ENCODE measurements at regions not wholly inside any gene's neighbourhood (a gene's known extent, or its start where the extent isn't known, plus 50 kb on each side); places are given as distances from the start of the nearest gene placed in this dataset.

GRCh38 chr3:59401924-59402323, 352.1 kb upstream of the CFAP20DC start:
- Histone ChIP-seq H3K9ac (ENCODE audit: low read length) (no peak overlapping the region), H3F3A (ENCODE audit: insufficient read depth, low read length) (peaks cover 6% of the 10 kb centered on the region), H3K4me2 (ENCODE audit: low read depth, low read length) (no peak overlapping the region), H3K27ac (ENCODE audit: low read length) (no peak overlapping the region), H4K20me1 (ENCODE audit: insufficient read depth, low read length) (no peaks in the 10 kb centered on the region), H3K27me3 (replicated peaks; ENCODE audit: insufficient read depth, low read length) (no peaks in the 10 kb centered on the region), H3K4me1 (ENCODE audit: low read length) (peaks cover 7% of the 10 kb centered on the region), H3K36me3 (replicated peaks; ENCODE audit: insufficient read depth, low read length) (no peaks in the 10 kb centered on the region), H2AFZ (ENCODE audit: low read length) (no peak overlapping the region), H3K79me2 (ENCODE audit: low read length) (no peaks in the 10 kb centered on the region), H3K4me3 (ENCODE audit: low read length) (no peak overlapping the region), H3K9me3 (replicated peaks; ENCODE audit: insufficient read depth, low read length) (no peaks in the 10 kb centered on the region), H3K9me2 (replicated peaks; ENCODE audit: insufficient read depth, low read length) (no peaks in the 10 kb centered on the region)
- TF ChIP-seq EZH2phosphoT487 (IDR thresholded peaks at IDR 0.05; ENCODE audit: low read length), result no peak
- no peak for TF ChIP-seq EZH2 (optimal IDR thresholded peaks at IDR 0.05; ENCODE audit: low read depth, low read length)
- TF ChIP-seq CTCF (IDR thresholded peaks at IDR 0.05; ENCODE audit: low read length), result no peak
- DNase-seq, result no peak

- Histone ChIP-seq H3K79me2 (ENCODE audit: low read length) (no peaks in the 10 kb centered on the region), H3K36me3 (replicated peaks; ENCODE audit: insufficient read depth, low read length) (no peaks in the 10 kb centered on the region), H3K4me3 (ENCODE audit: low read length) (no peak overlapping the region), H3K9me3 (replicated peaks; ENCODE audit: insufficient read depth, low read length) (no peaks in the 10 kb centered on the region), H3F3A (ENCODE audit: insufficient read depth, low read length) (peaks cover 16% of the 10 kb centered on the region), H3K9me2 (replicated peaks; ENCODE audit: insufficient read depth, low read length) (no peaks in the 10 kb centered on the region), H4K20me1 (ENCODE audit: insufficient read depth, low read length) (no peaks in the 10 kb centered on the region), H3K27me3 (replicated peaks; ENCODE audit: insufficient read depth, low read length) (no peaks in the 10 kb centered on the region), H3K4me1 (ENCODE audit: low read length) (peaks cover 31% of the 10 kb centered on the region), H3K27ac (ENCODE audit: low read length) (no peak overlapping the region), H2AFZ (ENCODE audit: low read length) (0 out of 2 replicates have a peak overlapping the region, but pooled peaks have one; percentile 43), H3K4me2 (ENCODE audit: low read depth, low read length) (no peak overlapping the region), H3K9ac (ENCODE audit: low read length) (no peak overlapping the region)
- TF ChIP-seq EZH2phosphoT487 (IDR thresholded peaks at IDR 0.05; ENCODE audit: low read length) (no peak), CTCF (IDR thresholded peaks at IDR 0.05; ENCODE audit: low read length) (no peak), EZH2 (optimal IDR thresholded peaks at IDR 0.05; ENCODE audit: low read depth, low read length) (no peak)
- DNase-seq, result no peak
Measured at GRCh38 chr3:59392116-59392515, 342.3 kb upstream of the CFAP20DC start.

GRCh38 chr3:59391131-59391530, 341.3 kb upstream of the CFAP20DC start:
- no peak overlapping the region for H3K4me2 ChIP-seq (ENCODE audit: low read depth, low read length)
- TF ChIP-seq EZH2 (optimal IDR thresholded peaks at IDR 0.05; ENCODE audit: low read depth, low read length) (no peak), CTCF (IDR thresholded peaks at IDR 0.05; ENCODE audit: low read length) (no peak), EZH2phosphoT487 (IDR thresholded peaks at IDR 0.05; ENCODE audit: low read length) (no peak)
- peaks cover 23% of the 10 kb centered on the region for H3F3A ChIP-seq (ENCODE audit: insufficient read depth, low read length)
- DNase-seq, result no peak
- H3K9ac ChIP-seq (ENCODE audit: low read length), result no peak overlapping the region
- no peaks in the 10 kb centered on the region for H3K79me2 ChIP-seq (ENCODE audit: low read length)
- no peaks in the 10 kb centered on the region for H4K20me1 ChIP-seq (ENCODE audit: insufficient read depth, low read length)
- no peak overlapping the region for H3K27ac ChIP-seq (ENCODE audit: low read length)
- no peaks in the 10 kb centered on the region for H3K27me3 ChIP-seq (replicated peaks; ENCODE audit: insufficient read depth, low read length)
- peaks cover 40% of the 10 kb centered on the region for H3K4me1 ChIP-seq (ENCODE audit: low read length)
- no peak overlapping the region for H2AFZ ChIP-seq (ENCODE audit: low read length)
- no peak overlapping the region for H3K4me3 ChIP-seq (ENCODE audit: low read length)
- no peaks in the 10 kb centered on the region for H3K36me3 ChIP-seq (replicated peaks; ENCODE audit: insufficient read depth, low read length)
- no peaks in the 10 kb centered on the region for H3K9me2 ChIP-seq (replicated peaks; ENCODE audit: insufficient read depth, low read length)
- H3K9me3 ChIP-seq (replicated peaks; ENCODE audit: insufficient read depth, low read length), result no peaks in the 10 kb centered on the region

Data from MM.1S (cell line).